Uterus (tissue), 3 donors: ENCODE measurements at regions not wholly inside any gene's neighbourhood (a gene's known extent, or its start where the extent isn't known, plus 50 kb on each side); places are given as distances from the start of the nearest gene placed in this dataset.
"Not testable (repeated sequence)": the region's sequence is repeated elsewhere in the genome, so short reads cannot be mapped to it uniquely, and the experiment has no call there.

Source experiments
- DNase-seq, 2 donors: peaks; one replicate each; pipeline ENCODE4 v3.0.0-alpha.2; 2019 to 2020
- H3K27ac ChIP-seq, 2 donors: fragments of 200-600 bp; sonication (generic); 1 replicate in 1 of 2; 2 replicates in 1 of 2; pipeline ENCODE4 v1.5.1; 2016 to 2018
- H3K27me3 ChIP-seq, 2 donors: fragments of 200-600 bp; sonication (generic); one replicate each; pipeline ENCODE4 v1.5.1; 2018 to 2019; ENCODE audit warnings: control low read depth in 1 of 2
- H3K36me3 ChIP-seq, 2 donors: fragments of 200-600 bp; sonication (generic); one replicate each; pipeline ENCODE4 v1.5.1; 2019; ENCODE audit warnings: control low read depth in 1 of 2
- H3K4me1 ChIP-seq, 2 donors: fragments of 200-600 bp; sonication (generic); one replicate each; pipeline ENCODE4 v1.5.1; 2018 to 2019; ENCODE audit warnings: control low read depth in 1 of 2
- H3K4me3 ChIP-seq, 2 donors: fragments of 200-600 bp; sonication (generic); 1 replicate in 1 of 2; 2 replicates in 1 of 2; pipeline ENCODE4 v1.5.1; 2018 to 2019; ENCODE audit warnings: mild to moderate bottlenecking in 1 of 2
- H3K9me3 ChIP-seq, 2 donors: fragments of 200-600 bp; sonication (generic); one replicate each; pipeline ENCODE4 v1.5.1; 2019; ENCODE audit warnings: control low read depth in 1 of 2
- CTCF ChIP-seq, 4 experiments: fragments of 200-600 bp in 2 of 4; fragments of 450-650 bp in 2 of 4; sonication (generic) in 2 of 4; IDR thresholded peaks; one replicate each; pipeline ENCODE4 v1.5.1; 2016 to 2019; ENCODE audit warnings: antibody characterized with exemption in 4 of 4, mild to moderate bottlenecking in 2 of 4, moderate library complexity in 1 of 4
- POLR2A ChIP-seq, 2 donors: fragments of 450-650 bp; IDR thresholded peaks; one replicate each; pipeline ENCODE4 v1.6.1; 2016; ENCODE audit warnings: antibody characterized with exemption in 2 of 2, mild to moderate bottlenecking in 1 of 2, moderate library complexity in 1 of 2
- intact Hi-C: fragments of 100-400 bp; cut with DNase I; formaldehyde crosslinking; loops from one replicate; pipeline ENCODE4 v1.15.1; 2023; ENCODE audit warnings: low total_unique reads
- donor health status: DM: yes; HTN: yes; CAD: no.

GRCh38 chr17:5975661-5976060, 94.5 kb upstream of the WSCD1 start:
- Histone ChIP-seq H3K27ac (no peak overlapping the region), H3K4me1 (no peaks in the 10 kb centered on the region), H3K36me3 (no peaks in the 10 kb centered on the region), H3K4me3 (no peak overlapping the region), H3K9me3 (no peaks in the 10 kb centered on the region), H3K27me3 (no peaks in the 10 kb centered on the region)
- intact Hi-C loops, result no loop called here
- no peak for DNase-seq
- TF ChIP-seq POLR2A (IDR thresholded peaks at IDR 0.05), result no peak

- Histone ChIP-seq H3K27ac (no peak overlapping the region), H3K36me3 (no peaks in the 10 kb centered on the region), H3K9me3 (no peaks in the 10 kb centered on the region), H3K4me1 (no peaks in the 10 kb centered on the region), H3K4me3 (no peak overlapping the region), H3K27me3 (no peaks in the 10 kb centered on the region)
- no peak for DNase-seq
- TF ChIP-seq POLR2A (IDR thresholded peaks at IDR 0.05), result no peak
- no peak for TF ChIP-seq CTCF (IDR thresholded peaks at IDR 0.05)
- intact Hi-C loops, result no loop called here
These were observed 93.9 kb upstream of the WSCD1 start for GRCh38 chr17:5976251-5976650.

- H3K27me3 ChIP-seq, result no peaks in the 10 kb centered on the region
- TF ChIP-seq CTCF (IDR thresholded peaks at IDR 0.05) (no peak), POLR2A (IDR thresholded peaks at IDR 0.05) (no peak)
- H3K9me3 ChIP-seq, result no peaks in the 10 kb centered on the region
- H3K4me3 ChIP-seq, result no peak overlapping the region
- no peaks in the 10 kb centered on the region for H3K4me1 ChIP-seq
- H3K27ac ChIP-seq, result no peak overlapping the region
- intact Hi-C loops, result no loop called here
- no peak for DNase-seq
- no peaks in the 10 kb centered on the region for H3K36me3 ChIP-seq
These were observed 91.7 kb upstream of the WSCD1 start for GRCh38 chr17:5978496-5978895.

- Histone ChIP-seq H3K9me3 (no peaks in the 10 kb centered on the region), H3K27ac (no peak overlapping the region), H3K36me3 (no peaks in the 10 kb centered on the region), H3K27me3 (no peaks in the 10 kb centered on the region), H3K4me1 (no peaks in the 10 kb centered on the region), H3K4me3 (no peak overlapping the region)
- no peak for DNase-seq
- TF ChIP-seq POLR2A (IDR thresholded peaks at IDR 0.05) (no peak), CTCF (IDR thresholded peaks at IDR 0.05) (no peak)
- intact Hi-C loops, result no loop called here
These were observed 89.2 kb upstream of the WSCD1 start for GRCh38 chr17:5980941-5981340.

- Histone ChIP-seq H3K27me3 (no peaks in the 10 kb centered on the region), H3K4me1 (no peaks in the 10 kb centered on the region), H3K27ac (no peak overlapping the region), H3K36me3 (no peaks in the 10 kb centered on the region), H3K4me3 (no peak overlapping the region), H3K9me3 (no peaks in the 10 kb centered on the region)
- TF ChIP-seq POLR2A (IDR thresholded peaks at IDR 0.05) (no peak), CTCF (IDR thresholded peaks at IDR 0.05) (no peak)
- DNase-seq, result no peak
- intact Hi-C loops, result no loop called here
These were observed 83.5 kb upstream of the WSCD1 start for GRCh38 chr17:5986644-5987043.

GRCh38 chr17:6000426-6000825, 69.8 kb upstream of the WSCD1 start:
- DNase-seq, result no peak
- H3K36me3 ChIP-seq, result no peaks in the 10 kb centered on the region
- intact Hi-C loops, result no loop called here
- no peak overlapping the region for H3K27ac ChIP-seq
- H3K27me3 ChIP-seq, result no peaks in the 10 kb centered on the region
- no peaks in the 10 kb centered on the region for H3K4me1 ChIP-seq
- H3K4me3 ChIP-seq, result no peak overlapping the region
- TF ChIP-seq POLR2A (IDR thresholded peaks at IDR 0.05) (no peak), CTCF (IDR thresholded peaks at IDR 0.05) (no peak)
- no peaks in the 10 kb centered on the region for H3K9me3 ChIP-seq

GRCh38 chr17:6003221-6003620, 67.0 kb upstream of the WSCD1 start:
- H3K27ac ChIP-seq, H3K36me3 ChIP-seq, H3K4me3 ChIP-seq, DNase-seq, H3K27me3 ChIP-seq, intact Hi-C loops, H3K9me3 ChIP-seq, H3K4me1 ChIP-seq: not testable (repeated sequence)
